ENCODE measurements at regions not wholly inside any gene's neighbourhood (a gene's known extent, or its start where the extent isn't known, plus 50 kb on each side); places are given as distances from the start of the nearest gene placed in this dataset.

DNA sequence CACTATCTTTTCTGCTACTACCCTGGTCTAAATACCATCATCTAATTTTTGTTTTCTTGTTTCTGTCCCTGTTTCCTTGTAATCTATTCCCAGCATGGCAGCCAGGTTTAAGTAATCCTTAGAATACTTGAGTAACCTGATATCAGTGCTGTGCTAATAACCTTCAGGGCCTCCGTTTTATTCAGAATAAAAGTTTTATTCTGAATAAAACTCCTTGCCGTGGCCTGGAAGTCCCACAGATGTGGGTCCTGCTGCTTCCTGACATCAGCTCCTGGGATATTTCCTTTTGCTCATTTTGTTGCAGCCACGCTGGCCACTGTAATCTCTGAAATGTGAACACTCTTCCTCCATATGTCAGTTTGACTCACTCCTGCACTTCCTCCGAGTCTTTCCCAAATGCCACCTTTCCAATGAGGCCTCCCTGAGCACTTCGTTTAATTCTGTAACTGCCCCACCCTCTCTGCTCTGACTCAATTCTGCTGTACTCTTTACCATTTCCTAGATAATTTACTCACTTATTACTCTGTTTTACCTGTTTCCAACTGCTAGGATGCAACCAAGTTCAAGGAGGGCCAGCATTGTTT lies 114.0 kb upstream of the FOXA2 start:
- peaks cover 11% of the 10 kb centered on the region; the same call in 1 of the 3 replicates for H3K9me3 ChIP-seq
- ATAC-seq = no peak
- no peak for DNase-seq (ENCODE audit: low read depth in 1 of 2, low spot score in 1 of 2)
- ChIA-PET CTCF (interaction anchor here (1.0 to 16.8 kb wide), 7 partner anchors 13 to 642 kb away, joined by 3 to 378 read pairs (median 14); partner anchors contain the start of gene THBD), POLR2A (no interaction called here)
- WGBS (ENCODE audit: missing lambda C conversion rate) = 71% methylated on average over 5 of the region's 5 CpGs
- no peak for FAIRE-seq
- H3K4me3 ChIP-seq = no peak overlapping the region
- H3K4me1 ChIP-seq = peaks cover 14% of the 10 kb centered on the region; the same call in 2 of the 3 replicates
- no peak for TF ChIP-seq HDAC2 (IDR thresholded peaks at IDR 0.05)
- no peak for TF ChIP-seq NPAS2 (CRISPR knock-in tag; IDR thresholded peaks at IDR 0.05; ENCODE audit: borderline replicate concordance)
- no peak for TF ChIP-seq TFCP2L1 (CRISPR knock-in tag; IDR thresholded peaks at IDR 0.05)
- TF ChIP-seq E2F6 (IDR thresholded peaks at IDR 0.05; ENCODE audit: borderline replicate concordance, low read depth) = no peak
- TF ChIP-seq, protein P1, sequence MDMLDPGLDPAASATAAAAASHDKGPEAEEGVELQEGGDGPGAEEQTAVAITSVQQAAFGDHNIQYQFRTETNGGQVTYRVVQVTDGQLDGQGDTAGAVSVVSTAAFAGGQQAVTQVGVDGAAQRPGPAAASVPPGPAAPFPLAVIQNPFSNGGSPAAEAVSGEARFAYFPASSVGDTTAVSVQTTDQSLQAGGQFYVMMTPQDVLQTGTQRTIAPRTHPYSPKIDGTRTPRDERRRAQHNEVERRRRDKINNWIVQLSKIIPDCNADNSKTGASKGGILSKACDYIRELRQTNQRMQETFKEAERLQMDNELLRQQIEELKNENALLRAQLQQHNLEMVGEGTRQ (IDR thresholded peaks at IDR 0.05) = no peak
- TF ChIP-seq NR3C1 (IDR thresholded peaks at IDR 0.05) = no peak
- no peak for TF ChIP-seq PHF8 (IDR thresholded peaks at IDR 0.05; ENCODE audit: borderline replicate concordance, low read depth)
- no peak overlapping the region for H3K4me2 ChIP-seq
- H3K27ac ChIP-seq = peak overlapping the region; percentile 16 to 54; a peak in 2 of 6 replicates

GRCh38 chr20:22699396-22699795 lies 115.0 kb upstream of the FOXA2 start:
- Histone ChIP-seq H3K4me3 (no peak overlapping the region), H3K4me2 (no peak overlapping the region), H3K4me1 (peaks cover 14% of the 10 kb centered on the region; the same call in 2 of the 3 replicates), H3K27ac (peak overlapping the region; percentile 17 to 54; a peak in 3 of 6 replicates), H3K9me3 (peaks cover 17% of the 10 kb centered on the region; the same call in 1 of the 3 replicates)
- DNase-seq (ENCODE audit: low read depth in 1 of 2, low spot score in 1 of 2) (no peak), ATAC-seq (no peak), FAIRE-seq (no peak)
- ChIA-PET CTCF (interaction anchor here (1.2 to 27.8 kb wide), 7 partner anchors 6 to 641 kb away, joined by 3 to 355 read pairs (median 14); no protein-coding TSS in a partner anchor), POLR2A (no interaction called here)
- TF ChIP-seq JUNB (IDR thresholded peaks at IDR 0.05) = no peak
- no peak for TF ChIP-seq FOXS1 (CRISPR knock-in tag; IDR thresholded peaks at IDR 0.05)
- TF ChIP-seq FOSB (CRISPR knock-in tag; IDR thresholded peaks at IDR 0.05) = no peak
- TF ChIP-seq KDM5A (IDR thresholded peaks at IDR 0.05) = no peak
- TF ChIP-seq, protein P2, sequence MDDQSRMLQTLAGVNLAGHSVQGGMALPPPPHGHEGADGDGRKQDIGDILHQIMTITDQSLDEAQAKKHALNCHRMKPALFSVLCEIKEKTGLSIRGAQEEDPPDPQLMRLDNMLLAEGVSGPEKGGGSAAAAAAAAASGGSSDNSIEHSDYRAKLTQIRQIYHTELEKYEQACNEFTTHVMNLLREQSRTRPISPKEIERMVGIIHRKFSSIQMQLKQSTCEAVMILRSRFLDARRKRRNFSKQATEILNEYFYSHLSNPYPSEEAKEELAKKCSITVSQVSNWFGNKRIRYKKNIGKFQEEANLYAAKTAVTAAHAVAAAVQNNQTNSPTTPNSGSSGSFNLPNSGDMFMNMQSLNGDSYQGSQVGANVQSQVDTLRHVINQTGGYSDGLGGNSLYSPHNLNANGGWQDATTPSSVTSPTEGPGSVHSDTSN (IDR thresholded peaks at IDR 0.05) = no peak
- no peak for TF ChIP-seq CBX8 (IDR thresholded peaks at IDR 0.05)
- no peak for TF ChIP-seq FOSL2 (IDR thresholded peaks at IDR 0.05)
- no peak for TF ChIP-seq FOSL2 (CRISPR knock-in tag; IDR thresholded peaks at IDR 0.05)
- TF ChIP-seq CBX2 (IDR thresholded peaks at IDR 0.05; ENCODE audit: borderline replicate concordance, low read depth) = no peak
- TF ChIP-seq POLR2A (IDR thresholded peaks at IDR 0.05; ENCODE audit: low read length) = no peak
- WGBS (ENCODE audit: missing lambda C conversion rate) = 67% methylated on average over 3 of the region's 3 CpGs

DNA sequence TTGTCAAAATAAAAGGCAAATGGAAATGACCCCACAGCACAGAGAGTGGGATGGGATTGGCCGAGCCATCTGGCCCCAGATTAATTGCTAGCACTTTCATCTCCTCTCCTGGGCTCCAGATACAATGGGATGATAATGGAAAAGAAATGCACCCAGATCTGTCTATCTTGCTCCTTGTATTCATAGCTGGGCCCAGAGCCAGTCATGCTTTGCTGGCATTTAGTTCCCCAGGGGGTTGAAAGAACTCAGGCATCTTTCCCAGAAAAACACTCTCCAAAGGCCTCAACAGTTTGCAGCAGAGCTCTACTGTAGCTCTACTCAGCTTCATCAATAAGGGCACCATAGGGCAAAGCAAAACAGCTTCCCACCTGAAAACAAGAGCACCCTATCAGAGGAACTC lies 116.0 kb upstream of the FOXA2 start:
- Histone ChIP-seq H3K27ac (peak overlapping the region; percentile 17 to 54), H3K4me2 (peak overlapping the region; percentile 7; the same call in 1 of the 3 replicates), H3K4me3 (no peak overlapping the region), H3K4me1 (peaks cover 14% of the 10 kb centered on the region; the same call in 2 of the 3 replicates), H3K9me3 (peaks cover 25% of the 10 kb centered on the region)
- 48% methylated on average over 1 of the region's 1 CpG for WGBS (ENCODE audit: missing lambda C conversion rate)
- POLR2A ChIA-PET = no interaction called here
- no peak; a peak in 1 of 6 replicates for ATAC-seq
- CTCF ChIA-PET = interaction anchor here (0.8 to 27.8 kb wide), 9 partner anchors 6 to 640 kb away, joined by 3 to 355 read pairs (median 4); no protein-coding TSS in a partner anchor
- no peak for DNase-seq (ENCODE audit: low read depth in 1 of 2, low spot score in 1 of 2)
- FAIRE-seq = no peak
- TF ChIP-seq MYC (IDR thresholded peaks at IDR 0.05; ENCODE audit: borderline replicate concordance, low read length) (no peak), HMGXB4 (CRISPR knock-in tag; IDR thresholded peaks at IDR 0.05; ENCODE audit: borderline replicate concordance) (no peak), ELK1 (IDR thresholded peaks at IDR 0.05; ENCODE audit: low read depth, low read length) (no peak), RAD21 (conservative IDR thresholded peaks at IDR 0.05 in 1 of 2, IDR thresholded peaks at IDR 0.05 in 1 of 2) (no peak), ZFP36 (IDR thresholded peaks at IDR 0.05; ENCODE audit: borderline replicate concordance, partially characterized antibody) (no peak), JUNB (IDR thresholded peaks at IDR 0.05) (no peak), CTCF (IDR thresholded peaks at IDR 0.05) (no peak), KDM1A (IDR thresholded peaks at IDR 0.05; ENCODE audit: low read depth) (no peak), HOXB13 (CRISPR knock-in tag; IDR thresholded peaks at IDR 0.05; ENCODE audit: low read depth) (no peak), CBX8 (IDR thresholded peaks at IDR 0.05) (no peak), FOSL2 (IDR thresholded peaks at IDR 0.05) (no peak), FOSL2 (CRISPR knock-in tag; IDR thresholded peaks at IDR 0.05) (no peak), EP300 (IDR thresholded peaks at IDR 0.05) (no peak)
- TF ChIP-seq, protein P3, sequence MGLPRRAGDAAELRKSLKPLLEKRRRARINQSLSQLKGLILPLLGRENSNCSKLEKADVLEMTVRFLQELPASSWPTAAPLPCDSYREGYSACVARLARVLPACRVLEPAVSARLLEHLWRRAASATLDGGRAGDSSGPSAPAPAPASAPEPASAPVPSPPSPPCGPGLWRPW (IDR thresholded peaks at IDR 0.05) = no peak
